Left lobe of liver (tissue), 2 donors: ENCODE measurements at regions not wholly inside any gene's neighbourhood (a gene's known extent, or its start where the extent isn't known, plus 50 kb on each side); places are given as distances from the start of the nearest gene placed in this dataset.

Experiments
- ATAC-seq: fragments of 200-7000 bp; cut with Tn5 transposase; one replicate; pipeline ENCODE4 v1.9.1; 2020; ENCODE audit warnings: mild to moderate bottlenecking, moderate library complexity
- DNase-seq: peaks from one replicate; pipeline ENCODE4 v3.0.0-alpha.2; 2020; ENCODE audit warnings: low spot score
- donor health status: DM: no; HTN: no; CAD: no; lungs with moderate emphysema.
- donor health status: DM: no; HTN: yes; CAD: no.

GRCh38 chr5:10853154-10853553 is 92.1 kb upstream of the DAP start:
- ATAC-seq (no peak), DNase-seq (no peak)

- DNase-seq (no peak), ATAC-seq (no peak)
Measured at GRCh38 chr5:10849278-10849677, 88.2 kb upstream of the DAP start.

- ATAC-seq (no peak), DNase-seq (no peak)
Measured at GRCh38 chr5:10844016-10844415, 83.0 kb upstream of the DAP start.

- no peak for ATAC-seq
- no peak for DNase-seq
Measured at GRCh38 chr5:10842823-10843222, 81.8 kb upstream of the DAP start.

- DNase-seq: no peak
- ATAC-seq: no peak
Measured at GRCh38 chr5:10839916-10840599, 79.0 kb upstream of the DAP start.

- ATAC-seq (no peak), DNase-seq (no peak)
Measured at GRCh38 chr5:10839118-10839517, 78.1 kb upstream of the DAP start.

- ATAC-seq: no peak
- no peak for DNase-seq
Measured at GRCh38 chr5:10838038-10838437, 77.0 kb upstream of the DAP start.

GRCh38 chr5:10836986-10837385 is 76.0 kb upstream of the DAP start:
- no peak for ATAC-seq
- no peak for DNase-seq

- no peak for ATAC-seq
- no peak for DNase-seq
Measured at GRCh38 chr5:10834695-10835094, 73.7 kb upstream of the DAP start.

GRCh38 chr5:10832987-10833386 is 72.0 kb upstream of the DAP start:
- DNase-seq (no peak), ATAC-seq (peak; percentile 72)

- DNase-seq (no peak), ATAC-seq (no peak)
Measured at GRCh38 chr5:10832421-10832820, 71.4 kb upstream of the DAP start.

GRCh38 chr5:10831419-10831818 is 70.4 kb upstream of the DAP start:
- no peak for ATAC-seq
- DNase-seq: no peak

- no peak for ATAC-seq
- DNase-seq: no peak
Measured at GRCh38 chr5:10828241-10828640, 67.2 kb upstream of the DAP start.

GRCh38 chr5:10827571-10827970 is 66.5 kb upstream of the DAP start:
- no peak for ATAC-seq

GRCh38 chr5:10826971-10827370 is 65.9 kb upstream of the DAP start:
- DNase-seq (no peak), ATAC-seq (no peak)

More at GRCh38 chr5:10827571-10827970, 66.5 kb upstream of the DAP start:
- DNase-seq: no peak

GRCh38 chr5:10825897-10826644 is 65.0 kb upstream of the DAP start:
- ATAC-seq (no peak), DNase-seq (no peak)

GRCh38 chr5:10812218-10812617 is 51.2 kb upstream of the DAP start:
- no peak for DNase-seq
- no peak for ATAC-seq
